GM21717 (cell line): ENCODE measurements at regions not wholly inside any gene's neighbourhood (a gene's known extent, or its start where the extent isn't known, plus 50 kb on each side); places are given as distances from the start of the nearest gene placed in this dataset.
A peak's percentile ranks its signal among the peaks of the same experiment; 100 is the strongest.

Source experiments
- ATAC-seq: cut with Tn5 transposase; IDR thresholded peaks from one replicate; pipeline ENCODE4 v1.9.1; 2021; ENCODE audit warnings: mild to moderate bottlenecking, moderate library complexity; ENCODE audit not compliant: unreplicated experiment

- ATAC-seq, result no peak
Observed at GRCh38 chr11:10641912-10642697, 51.5 kb downstream of the IRAG1 start.

- ATAC-seq, result peak; percentile 89
Observed at GRCh38 chr11:10641177-10641911, 52.2 kb downstream of the IRAG1 start.

- ATAC-seq, result no peak
Observed at GRCh38 chr11:10640308-10640707, 53.2 kb downstream of the IRAG1 start.

GRCh38 chr11:10639350-10639749 is 54.2 kb downstream of the IRAG1 start:
- ATAC-seq, result no peak

- ATAC-seq, result no peak
Observed at GRCh38 chr11:10638316-10638925, 55.1 kb downstream of the IRAG1 start.

- no peak for ATAC-seq
Observed at GRCh38 chr11:10637731-10638151, 55.8 kb downstream of the IRAG1 start.

GRCh38 chr11:10634407-10634806 is 59.1 kb downstream of the IRAG1 start:
- no peak for ATAC-seq

GRCh38 chr11:10633261-10633660 is 60.3 kb downstream of the IRAG1 start:
- ATAC-seq, result no peak

- ATAC-seq, result no peak
Observed at GRCh38 chr11:10632483-10632882, 61.1 kb downstream of the IRAG1 start.

GRCh38 chr11:10631761-10632160 is 61.8 kb downstream of the IRAG1 start:
- no peak for ATAC-seq

- no peak for ATAC-seq
Observed at GRCh38 chr11:10629411-10630002, 61.0 kb upstream of the LYVE1 start.

GRCh38 chr11:10628508-10629236 is 60.2 kb upstream of the LYVE1 start:
- ATAC-seq, result no peak

- no peak for ATAC-seq
Observed at GRCh38 chr11:10627816-10628215, 59.4 kb upstream of the LYVE1 start.

- ATAC-seq, result no peak
Observed at GRCh38 chr11:10627291-10627690, 58.8 kb upstream of the LYVE1 start.

GRCh38 chr11:10625982-10626311 is 57.5 kb upstream of the LYVE1 start:
- no peak for ATAC-seq

GRCh38 chr11:10625281-10625981 is 57.0 kb upstream of the LYVE1 start:
- no peak for ATAC-seq

GRCh38 chr11:10623797-10624761 is 55.6 kb upstream of the LYVE1 start:
- ATAC-seq, result no peak

- no peak for ATAC-seq
Observed at GRCh38 chr11:10622957-10623791, 54.7 kb upstream of the LYVE1 start.
